Naive thymus-derived CD4-positive, alpha-beta T cell (primary cell): ENCODE measurements at regions not wholly inside any gene's neighbourhood (a gene's known extent, or its start where the extent isn't known, plus 50 kb on each side); places are given as distances from the start of the nearest gene placed in this dataset.

Experiments
- ATAC-seq: fragments of 150-1000 bp; cut with Tn5 transposase; 2 replicates; pipeline ENCODE4 v1.10.0; 2021; ENCODE audit warnings: mild to moderate bottlenecking, moderate library complexity
- CTCF ChIA-PET: fragments of 350-600 bp; sonication (Branson Sonifier 250); formaldehyde crosslinking; loops from one replicate; lab custom pipeline; 2021; ENCODE audit warnings: antibody characterized with exemption; lab: Charles Lee
- POLR2A ChIA-PET: fragments of 350-600 bp; sonication (Branson Sonifier 250); formaldehyde crosslinking; loops from one replicate; lab custom pipeline; 2021; ENCODE audit warnings: antibody characterized with exemption, inconsistent platforms; lab: Charles Lee
- DNase-seq, 9 donors: peaks; one replicate each; pipeline versions ENCODE4 v3.0.0 to v3.0.0-alpha.2; 2020 to 2022; ENCODE audit warnings: mixed read lengths in 1 of 9
- H3K27ac ChIP-seq: one replicate; pipeline ENCODE4 v1.7.0; 2013; ENCODE audit warnings: mild to moderate bottlenecking, low read depth, low read length, moderate library complexity
- H3K27me3 ChIP-seq, 2 donors: one replicate each; pipeline ENCODE4 v1.7.0; 2013; ENCODE audit warnings: low read length in 2 of 2, mild to moderate bottlenecking in 2 of 2, moderate library complexity in 2 of 2; ENCODE audit not compliant: control insufficient read depth in 2 of 2, insufficient read depth in 2 of 2
- H3K36me3 ChIP-seq, 3 experiments: 1 replicate in 2 of 3; 2 replicates in 1 of 3; pipeline ENCODE4 v1.7.0; 2013; ENCODE audit warnings: low read length in 3 of 3, mild to moderate bottlenecking in 3 of 3, moderate library complexity in 1 of 3; ENCODE audit not compliant: insufficient read depth in 3 of 3, control insufficient read depth in 2 of 3
- H3K4me1 ChIP-seq, 2 donors: one replicate each; pipeline ENCODE4 v1.7.0; 2013; ENCODE audit warnings: low read length in 2 of 2, mild to moderate bottlenecking in 2 of 2, moderate library complexity in 1 of 2; ENCODE audit not compliant: control insufficient read depth in 2 of 2, insufficient read depth in 2 of 2
- H3K4me3 ChIP-seq: 2 replicates; pipeline ENCODE4 v1.7.0; 2013; ENCODE audit warnings: mild to moderate bottlenecking, low read length
- H3K9me3 ChIP-seq, 3 experiments: 1 replicate in 2 of 3; 2 replicates in 1 of 3; pipeline ENCODE4 v1.7.0; 2013; ENCODE audit warnings: low read length in 3 of 3; ENCODE audit not compliant: control insufficient read depth in 2 of 3
- H3K27ac Mint-ChIP-seq, 9 donors: one replicate each; pipeline ENCODE4 v1.8.0; 2020 to 2022; ENCODE audit warnings: mixed read lengths in 9 of 9, mild to moderate bottlenecking in 8 of 9, moderate library complexity in 5 of 9, inconsistent platforms in 2 of 9
- H3K27me3 Mint-ChIP-seq, 5 donors: one replicate each; pipeline ENCODE4 v1.8.0; 2021 to 2022; ENCODE audit warnings: mixed read lengths in 5 of 5, mild to moderate bottlenecking in 1 of 5
- H3K36me3 Mint-ChIP-seq, 5 donors: one replicate each; pipeline ENCODE4 v1.8.0; 2020 to 2022; ENCODE audit warnings: mixed read lengths in 5 of 5, mild to moderate bottlenecking in 3 of 5, inconsistent platforms in 1 of 5
- H3K4me1 Mint-ChIP-seq, 7 donors: one replicate each; pipeline ENCODE4 v1.8.0; 2020 to 2022; ENCODE audit warnings: mixed read lengths in 7 of 7, mild to moderate bottlenecking in 3 of 7, inconsistent platforms in 1 of 7
- H3K4me3 Mint-ChIP-seq, 10 donors: one replicate each; pipeline ENCODE4 v1.8.0; 2020 to 2022; ENCODE audit warnings: mild to moderate bottlenecking in 10 of 10, mixed read lengths in 10 of 10, moderate library complexity in 6 of 10, inconsistent platforms in 2 of 10
- H3K9me3 Mint-ChIP-seq, 11 donors: one replicate each; pipeline ENCODE4 v1.8.0; 2020 to 2022; ENCODE audit warnings: mixed read lengths in 11 of 11, mild to moderate bottlenecking in 4 of 11, inconsistent platforms in 1 of 11, moderate library complexity in 1 of 11
- intact Hi-C, 2 donors: fragments of 100-400 bp; cut with micrococcal nuclease; formaldehyde crosslinking; loops; one replicate each; pipeline ENCODE4 v1.15.1; 2023

GRCh38 chr9:108663422-108663821 is 192.4 kb downstream of the ACTL7B start:
- H3K36me3 Mint-ChIP-seq: peaks cover 0 to 14% (median 3%) of the 10 kb centered on the region in 5 donors
- H3K4me1 Mint-ChIP-seq: peaks cover 0 to 2% (median 0%) of the 10 kb centered on the region in 7 donors
- no peak overlapping the region for H3K4me3 Mint-ChIP-seq
- peaks cover 7 to 38% (median 23%) of the 10 kb centered on the region in 11 donors for H3K9me3 Mint-ChIP-seq
- Histone ChIP-seq H3K27ac (no peak overlapping the region), H3K4me3 (no peak overlapping the region), H3K9me3 (peaks cover 0 to 23% (median 0%) of the 10 kb centered on the region in 3 experiments), H3K36me3 (no peaks in the 10 kb centered on the region), H3K27me3 (no peaks in the 10 kb centered on the region), H3K4me1 (no peaks in the 10 kb centered on the region)
- ChIA-PET POLR2A (no interaction called here), CTCF (no interaction called here)
- no peak overlapping the region for H3K27ac Mint-ChIP-seq
- H3K27me3 Mint-ChIP-seq: peaks cover 0 to 8% (median 0%) of the 10 kb centered on the region in 5 donors
- ATAC-seq (no peak), DNase-seq (no peak)
- intact Hi-C loops: no loop called here

DNA sequence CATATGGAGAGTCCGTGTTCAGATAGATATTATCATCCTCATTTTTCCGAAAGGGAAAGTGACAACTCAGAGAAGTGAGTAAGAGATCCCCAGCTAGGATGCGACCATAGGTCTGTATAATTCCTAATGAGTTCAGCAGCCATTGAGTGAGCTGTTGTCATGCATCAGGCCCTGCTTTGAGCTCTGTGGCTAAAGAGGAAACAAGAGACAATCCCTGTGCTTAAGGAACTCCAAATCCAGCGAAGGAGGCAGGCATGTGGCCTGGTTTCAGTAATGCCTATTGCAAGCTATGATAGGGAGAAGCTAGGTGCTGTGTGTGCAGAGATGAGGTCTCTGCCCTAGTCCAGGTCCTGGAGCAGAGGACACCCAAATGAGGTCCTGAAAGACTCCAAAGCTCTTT is 192.8 kb downstream of the ACTL7B start:
- no peak overlapping the region for H3K4me3 ChIP-seq
- Mint-ChIP-seq H3K9me3 (peaks cover 7 to 40% (median 23%) of the 10 kb centered on the region in 11 donors), H3K27me3 (peaks cover 0 to 8% (median 0%) of the 10 kb centered on the region in 5 donors), H3K27ac (no peak overlapping the region), H3K36me3 (peaks cover 0 to 15% (median 3%) of the 10 kb centered on the region in 5 donors), H3K4me3 (no peak overlapping the region), H3K4me1 (peaks cover 0 to 2% (median 0%) of the 10 kb centered on the region in 7 donors)
- POLR2A ChIA-PET: no interaction called here
- peaks cover 0 to 23% (median 0%) of the 10 kb centered on the region in 3 experiments for H3K9me3 ChIP-seq
- DNase-seq: no peak
- CTCF ChIA-PET: no interaction called here
- H3K4me1 ChIP-seq: no peaks in the 10 kb centered on the region
- H3K27me3 ChIP-seq: no peaks in the 10 kb centered on the region
- ATAC-seq: no peak
- no peak overlapping the region for H3K27ac ChIP-seq
- no peaks in the 10 kb centered on the region for H3K36me3 ChIP-seq
- intact Hi-C loops: no loop called here

GRCh38 chr9:108662091-108662875 is 193.5 kb downstream of the ACTL7B start:
- Mint-ChIP-seq H3K27ac (no peak overlapping the region), H3K4me1 (peaks cover 0 to 2% (median 0%) of the 10 kb centered on the region in 7 donors), H3K9me3 (peaks cover 7 to 44% (median 25%) of the 10 kb centered on the region in 11 donors), H3K4me3 (peak overlapping the region in 1 of 10 donors; percentile 20), H3K36me3 (peaks cover 0 to 15% (median 3%) of the 10 kb centered on the region in 5 donors), H3K27me3 (peaks cover 0 to 8% (median 0%) of the 10 kb centered on the region in 5 donors)
- Histone ChIP-seq H3K4me1 (no peaks in the 10 kb centered on the region), H3K27ac (no peak overlapping the region), H3K36me3 (no peaks in the 10 kb centered on the region), H3K9me3 (peaks cover 0 to 23% (median 0%) of the 10 kb centered on the region in 3 experiments), H3K4me3 (no peak overlapping the region), H3K27me3 (no peaks in the 10 kb centered on the region)
- ChIA-PET POLR2A (no interaction called here), CTCF (no interaction called here)
- no peak for ATAC-seq
- intact Hi-C loops: no loop called here
- no peak for DNase-seq

GRCh38 chr9:108656566-108656965 is 199.2 kb downstream of the ACTL7B start:
- DNase-seq (no peak), ATAC-seq (no peak)
- Histone ChIP-seq H3K27ac (no peak overlapping the region), H3K27me3 (no peaks in the 10 kb centered on the region), H3K9me3 (peaks cover 0 to 23% (median 0%) of the 10 kb centered on the region in 3 experiments), H3K4me3 (no peak overlapping the region), H3K4me1 (no peaks in the 10 kb centered on the region), H3K36me3 (no peaks in the 10 kb centered on the region)
- Mint-ChIP-seq H3K27ac (no peak overlapping the region), H3K4me3 (no peak overlapping the region), H3K9me3 (peaks cover 7 to 45% (median 21%) of the 10 kb centered on the region in 11 donors), H3K36me3 (peaks cover 0 to 15% (median 5%) of the 10 kb centered on the region in 5 donors), H3K4me1 (no peaks in the 10 kb centered on the region), H3K27me3 (peaks cover 0 to 4% (median 0%) of the 10 kb centered on the region in 5 donors)
- ChIA-PET CTCF (no interaction called here), POLR2A (no interaction called here)
- intact Hi-C loops: no loop called here

DNA sequence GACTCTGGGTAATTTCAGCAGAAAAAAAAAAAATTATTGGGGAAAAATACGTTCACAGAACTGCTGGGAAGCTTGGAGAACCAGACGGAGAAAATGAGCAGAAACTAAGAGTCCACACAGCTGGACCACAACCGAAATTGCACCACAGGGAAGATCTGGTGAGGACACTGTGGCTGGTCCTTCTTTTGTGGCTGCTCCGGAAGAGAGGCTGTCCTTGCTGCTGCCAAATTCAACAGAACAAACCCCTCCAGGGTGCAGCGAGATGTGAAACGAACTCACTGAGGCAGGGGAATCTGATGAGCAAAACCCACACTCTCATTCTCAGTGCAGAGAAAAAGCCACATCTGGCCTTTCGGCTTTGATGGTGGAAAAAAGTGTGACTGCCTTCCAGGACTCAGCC is 200.0 kb downstream of the ACTL7B start:
- Mint-ChIP-seq H3K4me3 (no peak overlapping the region), H3K9me3 (peaks cover 7 to 38% (median 18%) of the 10 kb centered on the region in 11 donors), H3K4me1 (no peaks in the 10 kb centered on the region), H3K27me3 (peaks cover 0 to 4% (median 0%) of the 10 kb centered on the region in 5 donors), H3K36me3 (peaks cover 0 to 15% (median 5%) of the 10 kb centered on the region in 5 donors), H3K27ac (no peak overlapping the region)
- H3K36me3 ChIP-seq: no peaks in the 10 kb centered on the region
- H3K4me1 ChIP-seq: no peaks in the 10 kb centered on the region
- H3K27me3 ChIP-seq: no peaks in the 10 kb centered on the region
- DNase-seq: no peak
- H3K27ac ChIP-seq: no peak overlapping the region
- ChIA-PET POLR2A (interaction anchor here (0.6 kb wide), 1 partner anchor 9 kb away, joined by 3 read pairs; no protein-coding TSS in a partner anchor), CTCF (no interaction called here)
- H3K4me3 ChIP-seq: no peak overlapping the region
- ATAC-seq: no peak
- peaks cover 0 to 22% (median 0%) of the 10 kb centered on the region in 3 experiments for H3K9me3 ChIP-seq
- intact Hi-C loops: no loop called here

- Histone ChIP-seq H3K27ac (no peak overlapping the region), H3K9me3 (peaks cover 0 to 10% (median 0%) of the 10 kb centered on the region in 3 experiments), H3K4me1 (no peaks in the 10 kb centered on the region), H3K36me3 (no peaks in the 10 kb centered on the region), H3K27me3 (no peaks in the 10 kb centered on the region), H3K4me3 (no peak overlapping the region)
- intact Hi-C loops: no loop called here
- DNase-seq (no peak), ATAC-seq (no peak)
- Mint-ChIP-seq H3K4me3 (no peak overlapping the region), H3K9me3 (peaks cover 7 to 25% (median 10%) of the 10 kb centered on the region in 11 donors), H3K27me3 (peaks cover 0 to 4% (median 0%) of the 10 kb centered on the region in 5 donors), H3K4me1 (no peaks in the 10 kb centered on the region), H3K36me3 (peaks cover 0 to 9% (median 5%) of the 10 kb centered on the region in 5 donors), H3K27ac (no peak overlapping the region)
- ChIA-PET CTCF (no interaction called here), POLR2A (no interaction called here)
Measured at GRCh38 chr9:108654566-108654965, 201.2 kb downstream of the ACTL7B start.
